Lower leg skin (tissue), 3 donors: ENCODE measurements at regions not wholly inside any gene's neighbourhood (a gene's known extent, or its start where the extent isn't known, plus 50 kb on each side); places are given as distances from the start of the nearest gene placed in this dataset.
"Not testable (repeated sequence)": the region's sequence is repeated elsewhere in the genome, so short reads cannot be mapped to it uniquely, and the experiment has no call there.

Experiments used
- CTCF ChIP-seq, 3 donors: fragments of 450-650 bp; IDR thresholded peaks; one replicate each; pipeline ENCODE4 v1.5.1; 2016; ENCODE audit warnings: antibody characterized with exemption in 3 of 3, mild to moderate bottlenecking in 3 of 3, moderate library complexity in 2 of 3
- POLR2A ChIP-seq, 2 donors: fragments of 450-650 bp; IDR thresholded peaks; one replicate each; pipeline ENCODE4 v1.6.1; 2016 to 2017; ENCODE audit warnings: antibody characterized with exemption in 2 of 2, mild to moderate bottlenecking in 1 of 2, moderate library complexity in 1 of 2

DNA sequence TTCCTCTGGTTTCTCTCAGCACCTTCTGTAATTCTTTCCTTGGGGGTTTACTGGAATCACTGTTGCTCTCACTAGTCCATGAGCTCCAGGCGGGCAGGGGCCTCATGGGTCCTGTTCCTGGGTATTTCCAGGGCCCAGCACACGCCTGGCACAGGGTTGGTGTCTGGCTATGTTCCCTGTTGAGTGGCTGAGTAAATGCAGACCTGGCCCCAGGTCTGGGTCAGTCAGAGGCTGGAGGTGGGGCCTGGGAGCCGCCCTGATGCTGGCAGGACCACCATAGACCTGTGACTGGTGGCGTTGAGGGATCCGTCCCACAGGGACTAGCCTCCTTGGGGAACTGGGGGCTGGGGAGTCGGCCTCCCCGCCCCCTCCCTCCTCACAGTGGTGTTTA is 313.4 kb downstream of the PTPRU start:
- not testable (repeated sequence) for TF ChIP-seq CTCF, POLR2A (IDR thresholded peaks at IDR 0.05)
